KMS-11 (cell line): ENCODE measurements at regions not wholly inside any gene's neighbourhood (a gene's known extent, or its start where the extent isn't known, plus 50 kb on each side); places are given as distances from the start of the nearest gene placed in this dataset.

Source experiments
- H2AFZ ChIP-seq: fragments of 200-600 bp; sonication (generic); 2 replicates; pipeline ENCODE4 v1.6.1; 2016; ENCODE audit warnings: antibody characterized with exemption, mixed run types, low read depth
- H3K27ac ChIP-seq: fragments of 200-600 bp; sonication (generic); 2 replicates; pipeline ENCODE4 v1.6.1; 2016; ENCODE audit warnings: mild to moderate bottlenecking, mixed run types
- H3K27me3 ChIP-seq: fragments of 200-600 bp; sonication (generic); 2 replicates; pipeline ENCODE4 v1.6.1; 2017; ENCODE audit warnings: mild to moderate bottlenecking, low read depth, mixed run types, moderate library complexity; ENCODE audit not compliant: insufficient read depth
- H3K36me3 ChIP-seq: fragments of 200-600 bp; sonication (generic); 2 replicates; pipeline ENCODE4 v1.6.1; 2017; ENCODE audit warnings: mild to moderate bottlenecking, mixed run types; ENCODE audit not compliant: insufficient read depth
- H3K4me1 ChIP-seq: fragments of 200-600 bp; sonication (generic); 2 replicates; pipeline ENCODE4 v1.6.1; 2016; ENCODE audit warnings: mild to moderate bottlenecking, low read depth, mixed run types; ENCODE audit not compliant: poor library complexity, severe bottlenecking
- H3K4me2 ChIP-seq: fragments of 200-600 bp; sonication (generic); 2 replicates; pipeline ENCODE4 v1.7.0; 2016; ENCODE audit warnings: mild to moderate bottlenecking, mixed run types
- H3K4me3 ChIP-seq: fragments of 200-600 bp; sonication (generic); IDR thresholded peaks from 2 replicates; pipeline ENCODE4 v1.6.1; 2017; ENCODE audit warnings: low read depth, low read length, mixed read lengths; ENCODE audit not compliant: insufficient read depth
- H3K79me2 ChIP-seq: fragments of 200-600 bp; sonication (generic); 2 replicates; pipeline ENCODE4 v1.6.1; 2016; ENCODE audit warnings: low read depth, mixed run types; ENCODE audit not compliant: insufficient read depth
- H3K9ac ChIP-seq: fragments of 200-600 bp; sonication (generic); 2 replicates; pipeline ENCODE4 v1.6.1; 2016; ENCODE audit warnings: mild to moderate bottlenecking, mixed run types
- H4K20me1 ChIP-seq: fragments of 200-600 bp; sonication (generic); 2 replicates; pipeline ENCODE4 v1.6.1; 2016; ENCODE audit warnings: mild to moderate bottlenecking, mixed run types; ENCODE audit not compliant: insufficient read depth
- TF ChIP-seq, protein P1 (sequence below): fragments of 200-600 bp; sonication (generic); conservative IDR thresholded peaks from 2 replicates; pipeline ENCODE4 v1.6.1; 2017; ENCODE audit warnings: low read depth, mild to moderate bottlenecking, antibody characterized with exemption, low read length, moderate library complexity, mixed read lengths

DNA sequence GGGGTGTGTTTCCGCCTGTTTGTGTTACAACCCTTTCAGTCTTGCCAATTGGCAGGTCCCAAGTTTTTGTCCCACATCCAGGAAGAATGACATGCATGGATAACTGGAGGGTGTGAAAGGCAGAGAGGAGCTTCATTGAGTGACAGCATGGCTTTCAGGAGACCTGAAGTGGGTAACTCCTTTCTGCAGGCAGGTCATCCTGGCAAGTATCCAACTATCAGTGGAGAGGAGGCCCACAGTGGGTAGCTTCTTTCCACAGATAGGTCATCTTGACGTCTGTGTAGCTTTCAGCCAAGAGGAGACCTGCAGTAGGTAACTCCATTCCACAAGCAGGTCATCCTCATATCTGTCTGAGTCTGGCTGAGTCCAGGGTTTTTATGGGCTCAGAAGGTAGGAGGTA, 1268.8 kb upstream of the CNTN5 start:
- H2AFZ ChIP-seq: no peak overlapping the region
- H4K20me1 ChIP-seq: no peaks in the 10 kb centered on the region
- H3K36me3 ChIP-seq: no peaks in the 10 kb centered on the region
- H3K4me3 ChIP-seq: no peak overlapping the region
- H3K79me2 ChIP-seq: no peaks in the 10 kb centered on the region
- TF ChIP-seq, protein P1, sequence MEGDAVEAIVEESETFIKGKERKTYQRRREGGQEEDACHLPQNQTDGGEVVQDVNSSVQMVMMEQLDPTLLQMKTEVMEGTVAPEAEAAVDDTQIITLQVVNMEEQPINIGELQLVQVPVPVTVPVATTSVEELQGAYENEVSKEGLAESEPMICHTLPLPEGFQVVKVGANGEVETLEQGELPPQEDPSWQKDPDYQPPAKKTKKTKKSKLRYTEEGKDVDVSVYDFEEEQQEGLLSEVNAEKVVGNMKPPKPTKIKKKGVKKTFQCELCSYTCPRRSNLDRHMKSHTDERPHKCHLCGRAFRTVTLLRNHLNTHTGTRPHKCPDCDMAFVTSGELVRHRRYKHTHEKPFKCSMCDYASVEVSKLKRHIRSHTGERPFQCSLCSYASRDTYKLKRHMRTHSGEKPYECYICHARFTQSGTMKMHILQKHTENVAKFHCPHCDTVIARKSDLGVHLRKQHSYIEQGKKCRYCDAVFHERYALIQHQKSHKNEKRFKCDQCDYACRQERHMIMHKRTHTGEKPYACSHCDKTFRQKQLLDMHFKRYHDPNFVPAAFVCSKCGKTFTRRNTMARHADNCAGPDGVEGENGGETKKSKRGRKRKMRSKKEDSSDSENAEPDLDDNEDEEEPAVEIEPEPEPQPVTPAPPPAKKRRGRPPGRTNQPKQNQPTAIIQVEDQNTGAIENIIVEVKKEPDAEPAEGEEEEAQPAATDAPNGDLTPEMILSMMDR: no peak
- no peak overlapping the region for H3K27ac ChIP-seq
- H3K4me2 ChIP-seq: no peak overlapping the region
- no peaks in the 10 kb centered on the region for H3K27me3 ChIP-seq
- H3K4me1 ChIP-seq: no peaks in the 10 kb centered on the region
- H3K9ac ChIP-seq: no peak overlapping the region

DNA sequence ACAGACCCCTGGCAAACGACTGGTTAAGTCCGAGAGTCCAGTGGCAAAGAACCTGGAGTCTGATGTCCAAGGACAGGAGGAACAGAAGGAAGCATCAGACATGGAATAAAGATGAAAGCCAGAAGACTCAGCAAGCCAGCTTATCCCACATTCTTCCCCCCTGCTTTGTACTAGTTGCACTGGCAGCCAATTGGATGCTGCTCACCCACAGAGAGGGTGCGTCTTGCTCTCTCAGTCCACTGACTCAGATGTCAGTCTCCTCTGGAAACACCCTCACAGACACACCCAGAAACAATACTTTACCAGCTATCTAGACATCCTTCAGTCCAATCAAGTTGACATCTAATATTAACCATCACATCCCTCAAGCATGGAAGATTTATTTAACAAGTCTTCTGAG, 1265.8 kb upstream of the CNTN5 start:
- Histone ChIP-seq H2AFZ (no peak overlapping the region), H3K36me3 (no peaks in the 10 kb centered on the region), H3K27ac (no peak overlapping the region), H3K79me2 (no peaks in the 10 kb centered on the region), H4K20me1 (no peaks in the 10 kb centered on the region), H3K4me3 (no peak overlapping the region), H3K27me3 (no peaks in the 10 kb centered on the region), H3K4me1 (no peaks in the 10 kb centered on the region), H3K4me2 (no peak overlapping the region), H3K9ac (no peak overlapping the region)
- TF ChIP-seq, protein P1: no peak

DNA sequence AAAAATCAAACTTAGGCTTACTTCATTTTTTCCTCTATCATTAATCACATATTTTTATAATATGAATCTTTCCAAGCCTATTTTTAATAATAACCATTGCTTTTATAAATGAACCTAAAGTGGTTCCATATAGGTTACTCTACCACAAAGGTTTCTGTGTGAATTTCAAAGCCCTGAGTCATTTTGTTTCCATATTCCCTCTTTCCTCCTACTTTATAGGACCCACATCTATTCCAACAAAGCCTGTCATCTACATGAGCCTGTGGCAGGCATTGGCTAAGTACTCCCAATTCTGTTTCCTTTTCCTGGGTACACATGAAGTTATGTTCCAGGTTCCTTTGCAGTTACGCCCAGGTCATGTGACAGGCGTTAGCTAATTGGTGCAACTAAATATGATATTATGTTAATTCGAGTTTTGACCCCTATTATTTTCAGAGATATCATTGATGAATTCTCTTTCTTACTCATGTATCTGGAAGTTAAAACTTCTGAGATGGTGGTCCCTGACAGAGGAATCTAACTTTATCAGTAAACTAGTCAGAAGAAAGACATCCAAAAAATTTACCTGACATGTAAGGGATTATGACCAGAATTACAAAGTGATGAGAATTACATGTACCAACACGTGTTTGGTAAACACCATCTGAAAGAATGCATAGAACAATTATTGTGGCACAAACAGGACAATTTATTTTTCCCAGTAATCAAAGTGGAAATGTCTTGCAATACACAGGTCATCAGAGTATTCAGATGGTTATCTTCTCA, 1264.0 kb upstream of the CNTN5 start:
- Histone ChIP-seq H2AFZ (no peak overlapping the region), H3K4me2 (no peak overlapping the region), H4K20me1 (no peaks in the 10 kb centered on the region), H3K27ac (no peak overlapping the region), H3K9ac (no peak overlapping the region), H3K4me1 (no peaks in the 10 kb centered on the region), H3K27me3 (no peaks in the 10 kb centered on the region), H3K4me3 (no peak overlapping the region), H3K36me3 (no peaks in the 10 kb centered on the region), H3K79me2 (no peaks in the 10 kb centered on the region)
- TF ChIP-seq, protein P1: no peak

DNA sequence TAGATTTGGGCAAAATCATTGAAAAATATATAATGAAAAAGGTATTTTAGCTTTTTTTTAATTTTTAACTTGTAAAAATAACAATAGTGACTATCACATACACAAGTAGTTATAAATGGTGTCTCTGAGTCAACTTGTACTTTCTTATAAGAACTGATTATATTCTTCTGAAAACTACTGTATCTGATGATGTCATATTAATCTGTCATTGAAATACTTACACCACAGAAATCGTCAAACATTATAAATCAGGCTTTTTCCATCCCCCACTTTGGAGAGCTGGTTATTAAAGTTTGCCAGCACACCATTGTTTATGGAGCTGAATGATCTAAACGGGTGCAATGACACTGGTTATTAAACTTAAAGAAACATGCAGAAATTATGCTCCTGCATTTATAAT, 1259.6 kb upstream of the CNTN5 start:
- no peaks in the 10 kb centered on the region for H3K79me2 ChIP-seq
- TF ChIP-seq, protein P1: no peak
- no peak overlapping the region for H2AFZ ChIP-seq
- H3K4me1 ChIP-seq: no peaks in the 10 kb centered on the region
- no peaks in the 10 kb centered on the region for H4K20me1 ChIP-seq
- no peak overlapping the region for H3K27ac ChIP-seq
- no peaks in the 10 kb centered on the region for H3K36me3 ChIP-seq
- no peak overlapping the region for H3K4me3 ChIP-seq
- no peaks in the 10 kb centered on the region for H3K27me3 ChIP-seq
- no peak overlapping the region for H3K9ac ChIP-seq
- no peak overlapping the region for H3K4me2 ChIP-seq
